ENCODE measurements at regions not wholly inside any gene's neighbourhood (a gene's known extent, or its start where the extent isn't known, plus 50 kb on each side); places are given as distances from the start of the nearest gene placed in this dataset.

GRCh38 chr6:3663811-3664210, 87.7 kb downstream of the PXDC1 start:
- DNase-seq (ENCODE audit: low read depth) = no peak
- TF ChIP-seq POLR2A (IDR thresholded peaks at IDR 0.05; ENCODE audit: extremely low read depth, insufficient read length) (no peak), CTCF (IDR thresholded peaks at IDR 0.05; ENCODE audit: low read depth, low read length) (no peak), MAX (IDR thresholded peaks at IDR 0.05; ENCODE audit: low read depth, low read length) (no peak), MYC (IDR thresholded peaks at IDR 0.05; ENCODE audit: low read depth, low read length) (no peak)

DNA sequence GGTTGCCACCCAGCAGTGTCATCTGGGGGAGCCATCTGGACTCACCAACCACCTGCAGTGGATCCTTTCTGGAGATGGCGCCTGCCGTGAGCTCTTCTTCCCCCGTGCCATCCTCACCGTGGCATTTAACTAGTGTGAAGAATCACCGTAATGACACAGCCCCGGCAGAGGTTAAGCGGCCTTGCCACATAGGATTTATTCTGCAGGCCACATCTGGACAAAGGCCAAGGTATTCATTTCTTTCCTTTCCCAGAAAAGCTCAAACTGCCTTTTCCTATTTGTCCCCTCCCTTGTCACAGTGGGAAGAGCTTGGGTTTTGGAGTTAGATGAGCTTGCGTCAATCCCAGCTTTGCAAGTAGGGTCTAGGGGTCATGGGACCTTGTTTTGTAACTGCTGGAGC, 88.4 kb downstream of the PXDC1 start:
- no peak for DNase-seq (ENCODE audit: low read depth)
- TF ChIP-seq MYC (IDR thresholded peaks at IDR 0.05; ENCODE audit: low read depth, low read length) = no peak
- no peak for TF ChIP-seq POLR2A (IDR thresholded peaks at IDR 0.05; ENCODE audit: extremely low read depth, insufficient read length)
- TF ChIP-seq MAX (IDR thresholded peaks at IDR 0.05; ENCODE audit: low read depth, low read length) = no peak
- no peak for TF ChIP-seq CTCF (IDR thresholded peaks at IDR 0.05; ENCODE audit: low read depth, low read length)
- H3K4me3 ChIP-seq (ENCODE audit: low read depth, low read length) = no peak overlapping the region

More at GRCh38 chr6:3663811-3664210, 87.7 kb downstream of the PXDC1 start:
- no peak overlapping the region for H3K4me3 ChIP-seq (ENCODE audit: low read depth, low read length)

DNA sequence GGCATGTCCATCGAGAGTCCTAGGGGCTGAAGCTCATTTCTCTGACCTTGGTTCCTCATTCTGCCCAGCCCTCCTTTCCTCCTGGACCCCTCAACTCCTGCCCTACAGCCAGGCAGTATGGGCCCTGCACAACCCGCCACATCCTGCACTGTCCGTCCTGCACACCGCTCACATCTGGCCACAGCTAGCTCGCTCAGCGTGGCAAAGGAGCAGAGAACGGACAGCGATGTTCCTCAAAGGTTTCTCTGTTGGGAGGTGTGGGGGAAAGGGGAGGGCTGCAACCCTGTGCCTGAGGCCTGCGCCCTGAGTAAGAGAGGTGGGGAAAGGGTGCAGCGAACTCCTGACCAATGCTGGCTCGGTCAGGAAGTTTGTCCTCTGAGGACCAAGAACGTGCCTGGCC, 90.1 kb downstream of the PXDC1 start:
- no peak for DNase-seq (ENCODE audit: low read depth)
- TF ChIP-seq MAX (IDR thresholded peaks at IDR 0.05; ENCODE audit: low read depth, low read length) = no peak
- no peak for TF ChIP-seq MYC (IDR thresholded peaks at IDR 0.05; ENCODE audit: low read depth, low read length)
- TF ChIP-seq POLR2A (IDR thresholded peaks at IDR 0.05; ENCODE audit: extremely low read depth, insufficient read length) = no peak
- no peak for TF ChIP-seq CTCF (IDR thresholded peaks at IDR 0.05; ENCODE audit: low read depth, low read length)
- no peak overlapping the region for H3K4me3 ChIP-seq (ENCODE audit: low read depth, low read length)

- TF ChIP-seq MYC (IDR thresholded peaks at IDR 0.05; ENCODE audit: low read depth, low read length) (no peak), MAX (IDR thresholded peaks at IDR 0.05; ENCODE audit: low read depth, low read length) (no peak), POLR2A (IDR thresholded peaks at IDR 0.05; ENCODE audit: extremely low read depth, insufficient read length) (no peak), CTCF (IDR thresholded peaks at IDR 0.05; ENCODE audit: low read depth, low read length) (no peak)
Observed at GRCh38 chr6:3660473-3660872, 91.0 kb downstream of the PXDC1 start.

DNA sequence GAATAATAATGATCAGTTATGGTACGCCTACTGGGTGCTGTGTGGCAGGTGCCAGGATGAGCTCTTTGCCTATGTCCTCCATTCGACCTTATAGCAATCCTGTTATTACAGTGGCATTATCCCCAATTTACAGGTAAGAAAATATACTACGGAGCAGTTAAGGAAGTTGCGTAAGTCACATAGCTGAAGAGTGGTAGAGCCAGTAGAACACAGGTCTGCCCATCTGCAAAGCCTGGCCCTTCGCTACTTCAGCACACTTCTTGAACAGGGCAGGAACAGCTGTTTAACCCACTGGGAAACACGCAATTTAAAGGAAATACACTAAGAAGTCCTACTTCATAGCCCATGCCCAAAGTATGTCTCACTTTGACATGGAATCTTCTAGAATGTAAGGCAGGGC, 91.8 kb downstream of the PXDC1 start:
- H3K4me3 ChIP-seq (ENCODE audit: low read depth, low read length) = no peak overlapping the region
- DNase-seq (ENCODE audit: low read depth) = no peak
- no peak for TF ChIP-seq MYC (IDR thresholded peaks at IDR 0.05; ENCODE audit: low read depth, low read length)
- no peak for TF ChIP-seq MAX (IDR thresholded peaks at IDR 0.05; ENCODE audit: low read depth, low read length)
- no peak for TF ChIP-seq CTCF (IDR thresholded peaks at IDR 0.05; ENCODE audit: low read depth, low read length)
- no peak for TF ChIP-seq POLR2A (IDR thresholded peaks at IDR 0.05; ENCODE audit: extremely low read depth, insufficient read length)

More at GRCh38 chr6:3660473-3660872, 91.0 kb downstream of the PXDC1 start:
- H3K4me3 ChIP-seq (ENCODE audit: low read depth, low read length) = no peak overlapping the region
- no peak for DNase-seq (ENCODE audit: low read depth)

GRCh38 chr6:3656076-3656475, 95.4 kb downstream of the PXDC1 start:
- no peak for DNase-seq (ENCODE audit: low read depth)
- H3K4me3 ChIP-seq (ENCODE audit: low read depth, low read length) = no peak overlapping the region
- TF ChIP-seq CTCF (IDR thresholded peaks at IDR 0.05; ENCODE audit: low read depth, low read length) (no peak), POLR2A (IDR thresholded peaks at IDR 0.05; ENCODE audit: extremely low read depth, insufficient read length) (no peak), MYC (IDR thresholded peaks at IDR 0.05; ENCODE audit: low read depth, low read length) (no peak), MAX (IDR thresholded peaks at IDR 0.05; ENCODE audit: low read depth, low read length) (no peak)

Measured in NB4 (cell line).